ENCODE measurements at regions not wholly inside any gene's neighbourhood (a gene's known extent, or its start where the extent isn't known, plus 50 kb on each side); places are given as distances from the start of the nearest gene placed in this dataset.
"Not testable (repeated sequence)": the region's sequence is repeated elsewhere in the genome, so short reads cannot be mapped to it uniquely, and the experiment has no call there.

DNA sequence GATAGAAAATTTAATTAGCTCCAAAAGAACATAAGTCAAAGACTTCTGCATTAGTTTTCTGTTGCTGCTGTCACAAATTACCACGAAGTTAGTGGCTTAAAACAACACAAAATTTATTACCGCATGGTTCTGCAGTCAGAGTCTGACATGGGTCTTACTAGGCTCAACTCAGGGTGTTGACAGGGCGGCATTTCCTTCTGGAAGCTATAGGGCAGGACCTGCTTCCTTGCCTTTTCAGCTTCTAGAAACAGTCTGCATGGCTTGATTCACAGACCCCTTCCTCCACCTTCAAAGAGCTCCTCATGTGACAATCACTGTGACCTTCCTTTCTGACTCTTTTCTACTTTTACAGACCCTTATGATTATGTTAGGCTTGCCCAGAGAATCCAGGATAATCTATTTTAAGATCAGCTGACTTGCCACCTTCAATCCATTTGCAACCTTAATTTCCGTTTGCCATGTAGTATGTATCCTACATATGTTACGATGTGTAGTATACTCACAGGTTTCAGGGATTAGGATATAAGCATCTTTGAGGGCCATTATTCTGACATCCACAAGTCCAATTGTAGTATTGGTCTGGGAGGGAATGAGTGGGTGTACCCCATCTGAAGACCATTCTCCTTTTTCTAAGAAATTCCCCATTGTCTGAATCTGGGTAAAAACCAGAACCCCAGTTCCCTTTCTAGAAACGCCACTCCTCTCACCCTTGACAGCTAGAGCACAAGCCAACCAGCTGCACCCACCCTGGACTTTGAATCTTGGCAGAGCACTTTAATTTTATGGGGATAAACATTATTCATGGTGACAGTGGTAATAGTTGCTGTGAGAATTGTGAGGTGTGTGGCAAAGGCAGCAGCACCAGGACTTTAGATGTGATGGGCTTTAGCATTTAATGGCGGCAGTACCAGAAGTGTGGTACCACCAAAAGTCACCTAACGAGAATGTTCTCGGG is 265.5 kb downstream of the KCNJ2 start:
- DNase-seq (ENCODE audit: low spot score), result no peak

DNA sequence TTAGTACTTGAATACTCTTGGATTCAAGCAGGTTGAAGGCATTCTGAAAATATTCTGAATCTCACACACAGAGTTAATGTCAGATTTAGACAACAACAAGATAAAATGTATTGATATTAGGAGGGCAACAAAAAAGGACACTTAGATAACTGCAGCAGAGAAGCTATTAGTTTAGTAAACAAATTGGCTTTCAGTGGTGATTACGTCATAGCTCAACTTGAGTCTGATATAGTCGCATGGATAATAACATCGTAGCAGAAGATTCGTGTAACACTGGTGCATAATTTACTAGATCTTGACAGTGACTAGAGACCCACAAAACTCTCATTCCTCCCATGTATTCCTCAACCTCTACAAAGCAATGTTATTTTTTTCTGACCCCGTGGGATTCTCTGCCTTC is 268.3 kb downstream of the KCNJ2 start:
- DNase-seq (ENCODE audit: low spot score), result no peak

DNA sequence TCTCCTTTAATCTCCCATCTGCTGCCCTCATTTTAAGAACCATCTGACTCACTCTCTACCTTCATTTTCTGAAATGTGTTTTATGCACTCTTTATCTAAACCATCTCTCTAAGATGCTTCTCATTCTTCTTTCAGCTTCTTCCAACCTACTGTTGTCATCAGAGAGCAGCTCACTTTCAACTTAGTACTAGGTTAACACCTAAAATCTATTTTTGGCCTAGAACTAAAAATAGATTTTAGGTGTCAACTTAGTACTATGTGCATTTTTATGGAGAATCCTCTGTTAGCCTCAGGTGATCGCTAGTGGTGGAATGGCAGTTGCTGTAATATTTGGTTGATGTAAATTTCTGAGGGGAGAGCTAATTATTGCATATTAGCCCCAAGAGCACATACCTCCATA is 277.1 kb downstream of the KCNJ2 start:
- DNase-seq (ENCODE audit: low spot score), result no peak

DNA sequence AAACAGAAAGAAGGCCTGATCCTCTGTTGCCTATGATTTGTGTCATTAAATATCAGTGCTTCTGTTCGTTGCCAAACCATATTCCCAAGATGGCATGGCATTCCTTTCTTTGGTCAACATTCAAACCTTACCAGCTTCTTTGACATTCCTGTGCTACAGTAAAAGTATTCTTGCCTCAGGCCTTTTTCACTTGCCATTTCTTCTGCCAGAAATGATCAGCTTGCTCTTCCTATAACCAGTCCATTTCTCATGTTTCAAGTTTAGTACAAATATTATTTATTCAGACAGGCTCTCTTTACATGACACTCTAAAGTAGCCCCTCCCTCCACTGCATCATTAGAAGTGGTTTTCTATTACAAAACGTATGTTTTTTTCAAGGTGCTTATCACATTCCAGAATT is 278.3 kb downstream of the KCNJ2 start:
- DNase-seq (ENCODE audit: low spot score), result no peak

DNA sequence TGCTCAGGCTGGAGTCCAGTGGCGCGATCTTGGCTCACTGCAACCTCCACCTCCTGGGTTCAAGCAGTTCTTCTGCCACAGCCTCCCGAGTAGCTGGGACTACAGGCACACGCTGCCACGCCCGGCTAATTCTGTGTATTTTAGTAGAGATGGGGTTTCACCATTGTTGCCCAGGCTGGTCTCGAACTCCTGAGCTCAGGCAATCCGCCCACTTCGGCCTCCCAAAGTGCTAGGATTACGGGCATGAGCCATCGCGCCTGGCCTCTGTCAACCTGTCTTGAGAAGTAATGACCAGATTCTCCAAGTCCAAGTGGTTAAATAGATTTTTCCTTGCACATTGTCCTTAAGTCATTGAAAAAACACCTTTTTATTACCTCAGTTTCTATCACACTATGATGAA is 283.7 kb downstream of the KCNJ2 start:
- not testable (repeated sequence) for DNase-seq (ENCODE audit: low spot score)

DNA sequence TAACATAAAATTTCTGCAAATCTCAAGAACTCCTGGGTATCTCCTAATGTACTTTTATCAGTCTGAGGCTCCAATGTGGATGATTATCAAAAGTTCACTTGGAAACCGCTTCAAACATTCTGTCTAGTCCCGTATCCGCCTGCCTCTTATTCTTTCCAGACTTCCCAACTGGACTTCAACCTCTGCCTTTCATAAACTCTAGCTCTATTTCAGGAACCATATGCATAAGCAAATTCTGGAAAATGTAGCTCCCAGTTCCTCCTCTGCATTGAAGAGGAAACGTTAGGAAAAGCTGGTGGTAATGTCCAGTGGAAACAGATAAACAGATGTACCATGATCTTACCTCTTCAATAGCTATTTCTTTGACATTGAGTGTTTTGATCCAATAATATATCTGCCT is 285.0 kb downstream of the KCNJ2 start:
- no peak for DNase-seq (ENCODE audit: low spot score)

DNA sequence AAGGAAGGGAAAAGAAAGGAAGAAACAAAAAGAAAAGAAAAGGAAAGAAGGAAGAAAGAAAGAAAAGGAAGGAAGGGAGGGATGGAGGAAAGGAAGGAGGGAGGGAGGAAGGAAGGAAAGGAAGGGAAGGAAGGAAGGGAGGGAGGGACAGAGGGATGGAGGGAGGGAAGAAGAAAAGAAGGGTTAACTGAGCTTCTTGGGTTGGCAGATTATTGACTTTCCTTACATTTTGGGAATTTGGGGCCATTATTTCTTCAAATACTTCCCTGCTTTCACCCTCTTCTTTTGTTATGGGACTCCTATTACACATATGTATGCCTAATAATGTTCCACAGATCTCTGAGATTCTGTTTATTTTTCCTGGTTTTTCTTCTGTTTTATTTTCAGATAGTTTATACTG is 285.6 kb downstream of the KCNJ2 start:
- DNase-seq (ENCODE audit: low spot score), result no peak

DNA sequence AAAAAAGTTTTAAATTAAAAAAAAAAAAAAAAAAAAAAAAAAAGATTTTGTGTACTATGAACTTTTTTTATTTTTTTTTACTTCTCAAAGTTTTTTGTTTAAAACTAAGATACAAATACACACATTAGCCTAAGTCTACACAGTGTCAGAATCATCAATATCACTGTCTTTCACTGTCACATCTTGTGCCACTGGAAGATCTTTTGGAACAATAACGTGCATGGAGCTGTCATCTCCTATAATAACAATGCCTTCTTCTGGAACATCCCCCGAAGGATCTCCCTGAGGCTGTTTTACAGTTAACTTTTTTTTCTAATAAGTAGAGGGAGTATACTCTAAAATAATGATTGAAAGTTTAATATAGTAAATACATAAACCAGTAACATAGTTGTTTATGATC is 295.7 kb downstream of the KCNJ2 start:
- DNase-seq (ENCODE audit: low spot score), result no peak

DNA sequence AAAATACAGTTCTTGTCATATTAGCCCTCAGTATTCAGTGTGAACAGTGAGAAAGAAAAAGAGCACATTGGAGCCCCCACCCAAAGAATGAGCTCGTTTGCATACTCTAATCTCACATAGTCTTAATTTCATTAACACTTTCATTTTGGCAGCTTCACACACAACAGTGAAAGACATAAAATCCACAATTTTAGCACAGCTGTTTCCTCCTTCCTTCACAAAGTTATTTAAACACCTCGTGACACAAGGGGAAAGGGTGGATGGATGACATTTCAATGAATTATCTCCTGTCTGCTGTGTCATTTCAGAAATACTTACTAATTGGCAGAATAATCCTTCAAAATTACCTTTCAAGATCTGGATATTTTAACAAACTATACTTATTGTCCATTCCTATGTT is 299.3 kb downstream of the KCNJ2 start:
- no peak for DNase-seq (ENCODE audit: low spot score)

DNA sequence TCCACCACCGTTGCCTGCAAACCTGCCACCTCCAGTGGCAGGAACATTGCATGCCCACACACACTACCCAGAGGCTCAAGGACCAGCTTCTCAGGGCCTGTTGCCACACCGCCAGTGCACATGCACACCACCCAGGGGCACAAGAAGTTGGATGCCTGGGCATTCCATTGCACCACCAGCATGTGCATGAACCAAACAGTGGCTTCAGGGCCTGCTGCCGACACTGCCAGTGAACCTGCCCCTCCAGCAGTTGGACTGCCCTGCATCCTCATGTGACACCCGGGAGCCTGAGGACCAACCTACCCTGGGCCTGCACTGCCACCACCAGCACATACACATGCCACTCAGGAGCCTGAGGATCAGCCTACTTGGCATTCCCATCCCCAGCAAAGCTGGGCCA is 303.7 kb downstream of the KCNJ2 start:
- DNase-seq (ENCODE audit: low spot score), result no peak

DNA sequence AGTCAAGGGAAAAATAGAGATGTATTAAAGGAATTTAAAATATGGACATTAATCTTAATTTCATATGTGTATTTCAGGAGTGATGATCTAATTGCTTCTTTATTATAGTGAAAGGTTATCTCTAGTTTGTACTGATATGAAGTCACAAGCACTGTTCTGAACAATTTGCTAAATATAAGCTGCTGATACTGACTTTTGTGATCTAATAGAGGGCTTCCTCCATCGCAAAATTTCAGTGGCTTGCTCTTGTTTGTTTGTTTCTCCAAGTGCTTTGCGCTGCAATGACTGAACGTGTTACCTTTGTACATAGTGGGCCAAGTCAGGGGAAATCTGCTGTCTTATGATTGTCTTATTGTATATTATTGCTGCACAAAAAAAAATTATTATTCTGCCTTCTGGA is 307.0 kb downstream of the KCNJ2 start:
- DNase-seq (ENCODE audit: low spot score), result no peak

DNA sequence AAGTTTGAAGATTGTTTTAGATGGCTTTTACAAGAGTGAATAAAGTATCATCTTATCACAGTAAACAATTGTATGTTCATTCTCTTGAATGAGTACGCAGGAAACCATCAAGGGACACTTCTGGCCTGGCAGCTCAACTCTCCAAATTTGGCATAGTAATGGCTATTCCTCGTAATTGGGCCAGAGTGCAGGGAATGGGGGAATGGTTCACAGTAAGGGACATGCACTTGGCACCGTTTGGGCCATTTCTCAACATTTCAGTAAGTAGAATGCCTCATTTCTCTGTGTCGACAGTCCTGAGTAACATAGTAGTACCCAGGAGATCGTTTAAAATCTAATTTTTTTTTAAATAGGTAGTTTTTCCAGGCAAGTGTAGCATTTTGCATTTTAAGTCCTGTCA is 309.6 kb downstream of the KCNJ2 start:
- DNase-seq (ENCODE audit: low spot score), result no peak

DNA sequence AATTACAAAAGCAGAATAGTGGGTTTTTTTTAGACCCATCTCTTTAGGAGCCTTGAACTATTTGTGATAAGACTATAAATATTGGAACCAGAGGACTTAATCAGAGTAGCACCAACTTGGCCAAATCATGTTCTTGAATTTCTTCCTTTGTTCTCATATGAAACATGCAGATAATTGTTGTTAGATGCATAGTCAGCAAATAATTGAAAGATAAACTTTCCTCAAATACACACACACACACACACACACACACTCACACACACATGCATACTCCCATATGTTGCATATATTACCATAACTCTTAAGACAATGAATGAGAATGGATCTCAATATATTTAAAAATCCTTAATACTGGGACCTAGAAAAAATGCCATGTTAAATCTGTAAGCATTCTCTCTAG is 310.4 kb downstream of the KCNJ2 start:
- DNase-seq (ENCODE audit: low spot score), result no peak

DNA sequence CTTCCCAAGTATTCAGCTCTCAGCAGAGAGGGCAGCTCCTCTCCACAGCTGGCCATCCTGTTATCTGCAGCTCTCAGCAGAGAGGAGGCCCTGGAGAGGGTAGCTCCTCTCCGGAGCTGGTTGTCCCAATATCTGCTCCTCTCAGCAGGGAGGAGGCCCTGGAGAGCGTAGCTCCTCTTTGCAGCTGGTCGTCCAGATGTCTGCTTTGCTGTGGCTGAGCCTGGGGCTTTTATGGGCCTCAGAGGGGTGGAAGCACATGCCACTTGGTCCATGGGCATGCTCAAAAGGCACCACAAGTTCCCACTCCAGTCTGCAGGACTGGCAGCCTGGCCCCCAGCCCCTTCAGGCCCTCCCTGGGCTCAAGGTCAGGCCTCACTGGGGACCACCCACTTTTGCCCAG is 314.3 kb downstream of the KCNJ2 start:
- no peak for DNase-seq (ENCODE audit: low spot score)

DNA sequence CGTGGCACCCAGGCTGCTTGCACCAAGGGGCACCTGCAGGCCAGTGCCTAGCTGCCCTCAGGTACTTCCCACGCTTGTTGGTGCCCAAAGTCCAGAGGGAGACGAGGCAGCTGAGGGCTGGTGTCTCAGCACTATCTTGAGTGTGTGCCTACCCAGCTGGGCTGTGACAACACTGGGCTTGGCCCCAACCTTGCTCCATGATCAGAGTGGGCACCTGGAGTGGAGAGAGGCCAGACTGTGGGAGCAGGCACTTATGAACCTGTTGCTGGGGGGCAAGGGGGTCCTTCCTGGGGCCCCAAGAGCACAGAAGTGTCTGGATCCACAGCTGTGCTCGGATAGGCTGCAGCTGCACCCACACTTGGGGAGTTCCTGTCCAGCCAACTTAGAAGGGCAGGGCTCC is 314.7 kb downstream of the KCNJ2 start:
- no peak for DNase-seq (ENCODE audit: low spot score)

DNA sequence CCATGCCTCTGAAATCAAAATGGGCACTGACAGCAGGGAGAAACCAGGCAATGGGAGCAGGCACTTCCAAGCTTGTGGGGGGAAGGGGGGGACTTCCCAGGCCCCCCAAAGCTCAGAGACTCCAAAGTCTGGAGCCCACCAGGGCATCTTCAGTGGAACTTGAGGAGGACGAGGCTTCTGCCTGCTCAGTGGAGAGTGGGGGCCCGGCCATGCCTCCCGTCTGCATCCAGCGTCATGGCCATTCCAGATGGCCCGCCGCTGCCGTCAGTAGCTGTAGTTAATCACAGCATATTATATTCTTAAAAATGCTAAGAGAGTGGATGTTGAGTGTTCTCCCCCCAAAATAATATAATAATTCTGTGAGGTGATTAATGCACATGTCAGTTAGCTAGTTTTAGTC is 315.2 kb downstream of the KCNJ2 start:
- DNase-seq (ENCODE audit: low spot score), result no peak

DNA sequence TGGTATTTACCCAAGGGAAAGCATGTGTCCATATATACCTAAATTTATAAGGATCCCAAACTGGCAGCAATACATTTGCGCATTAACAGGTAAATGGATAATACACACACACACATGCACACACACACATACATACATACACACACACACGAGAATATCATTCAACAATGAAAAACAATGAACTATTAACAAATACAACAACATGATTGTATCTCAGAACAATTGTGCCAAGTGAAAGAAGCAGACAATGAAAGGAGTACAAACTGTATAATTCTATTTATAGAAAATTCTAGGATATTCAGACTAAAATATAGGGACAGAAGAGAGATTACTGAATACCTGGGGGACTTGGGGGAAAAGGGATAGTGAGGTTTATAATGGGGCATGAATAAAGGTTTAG is 323.0 kb downstream of the KCNJ2 start:
- no peak for DNase-seq (ENCODE audit: low spot score)

DNA sequence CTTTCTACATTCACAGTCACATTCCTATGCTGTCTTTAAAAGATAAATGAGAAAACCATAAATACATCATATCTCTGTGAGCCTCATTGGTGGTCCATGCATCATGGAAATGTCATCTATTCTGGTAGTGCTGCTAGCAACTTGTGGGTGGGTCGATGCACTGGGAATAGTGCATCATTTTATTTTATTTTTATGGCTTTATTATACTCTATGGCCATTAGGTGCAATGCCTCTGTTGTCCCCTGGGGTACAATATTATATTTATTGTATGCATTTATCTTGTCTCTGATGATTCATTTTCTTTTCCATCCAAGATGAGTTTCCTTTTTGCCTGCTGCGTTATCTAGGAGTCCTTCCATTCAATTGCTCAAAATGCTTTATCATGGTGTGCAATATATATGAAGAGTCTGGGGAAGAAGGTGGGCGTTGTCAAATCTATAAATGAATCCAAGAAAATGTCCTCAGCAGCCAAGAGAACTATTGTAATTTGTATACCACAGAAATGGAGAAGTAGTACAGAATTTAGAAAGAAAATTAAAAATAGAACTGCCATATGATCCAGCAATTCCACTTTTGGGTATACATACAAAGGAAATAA is 324.0 kb downstream of the KCNJ2 start:
- no peak for DNase-seq (ENCODE audit: low spot score)

DNA sequence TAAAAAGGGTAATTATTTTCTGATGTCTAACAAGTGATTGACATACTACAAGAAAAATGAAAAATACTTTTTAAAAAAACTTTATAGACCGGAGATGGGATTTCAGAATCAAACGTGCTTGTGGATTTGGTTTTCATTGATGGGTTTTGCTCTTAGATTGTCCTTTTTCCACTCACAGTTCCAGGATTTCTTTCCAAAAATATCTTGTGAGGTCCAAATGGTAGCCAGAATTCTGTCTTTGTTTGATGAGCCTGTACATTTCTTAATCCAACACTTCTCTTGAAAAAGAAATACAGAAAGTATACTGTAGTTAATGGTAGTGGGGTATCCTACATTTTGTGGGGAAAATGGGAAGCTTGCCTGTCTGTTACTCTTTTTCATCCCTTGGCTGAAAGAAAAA is 329.3 kb downstream of the KCNJ2 start:
- no peak for DNase-seq (ENCODE audit: low spot score)

DNA sequence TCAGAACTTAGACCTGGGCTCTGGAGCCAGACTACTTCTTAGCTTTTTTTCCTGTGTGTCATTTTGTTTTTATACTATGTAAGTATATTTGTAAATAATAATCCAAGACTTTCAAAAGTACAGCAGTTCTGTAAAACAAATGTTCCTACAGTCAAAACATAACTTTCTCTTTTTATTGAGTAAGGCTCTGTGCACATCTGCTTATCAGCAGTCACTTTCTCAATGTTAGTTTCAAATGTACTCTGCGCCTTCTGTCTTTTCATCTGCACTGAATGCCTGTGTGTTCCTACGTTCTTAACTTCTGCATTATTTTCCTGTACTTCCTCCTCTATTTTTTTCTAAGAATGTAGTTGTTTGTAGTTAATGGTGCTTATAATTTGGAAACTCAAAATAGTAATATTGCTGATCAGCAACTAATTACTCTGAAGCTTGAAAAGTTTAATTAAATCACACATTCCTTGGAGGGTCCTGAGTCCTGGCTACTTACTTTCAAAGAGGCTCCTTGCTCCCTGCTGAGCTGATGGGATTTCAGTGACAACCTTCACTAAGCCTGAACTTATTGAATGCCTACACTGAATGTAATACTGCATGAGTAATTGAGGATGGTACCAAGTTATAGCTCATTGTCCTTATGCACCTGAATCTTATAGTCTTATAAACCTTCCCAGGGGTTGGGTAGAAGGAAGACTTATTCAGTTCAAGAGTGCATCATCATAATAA is 329.9 kb downstream of the KCNJ2 start:
- no peak for DNase-seq (ENCODE audit: low spot score)

DNA sequence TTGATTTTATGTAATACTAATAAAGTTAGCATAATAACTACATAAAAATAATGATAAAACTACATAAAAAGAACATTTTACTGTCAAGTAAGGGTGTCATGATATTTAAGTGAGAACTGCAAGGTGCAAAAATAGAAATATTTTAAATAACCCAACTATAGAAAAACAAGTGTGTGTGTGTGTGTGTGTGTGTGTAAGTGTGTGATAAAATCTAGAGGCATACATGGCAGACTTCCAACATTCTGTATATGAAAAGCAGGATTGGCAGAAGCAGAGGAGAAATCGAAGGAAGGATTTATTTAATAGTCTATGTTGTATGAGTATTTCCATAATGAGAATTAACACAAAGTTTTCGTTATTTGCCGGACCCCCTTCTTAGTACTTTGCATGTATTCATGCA is 334.1 kb downstream of the KCNJ2 start:
- no peak for DNase-seq (ENCODE audit: low spot score)

DNA sequence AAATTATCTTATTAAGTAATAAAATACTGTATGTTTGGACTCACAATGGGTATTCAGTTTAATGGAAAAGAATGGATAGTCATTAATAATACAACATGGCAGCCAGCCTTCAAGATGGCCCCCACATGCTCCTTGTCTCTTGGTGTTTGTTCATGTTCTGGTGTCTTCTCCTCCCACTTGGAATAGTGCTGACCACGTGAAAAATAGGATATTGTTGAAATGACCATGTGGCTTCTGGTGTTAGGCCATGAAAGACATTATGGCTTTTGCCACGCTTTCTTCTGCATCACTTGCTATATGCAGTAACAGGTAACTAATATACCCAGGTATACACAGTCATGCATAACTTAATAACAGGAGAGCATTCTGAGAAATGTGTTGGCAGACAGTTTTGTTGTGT is 341.0 kb downstream of the KCNJ2 start:
- DNase-seq (ENCODE audit: low spot score), result no peak

DNA sequence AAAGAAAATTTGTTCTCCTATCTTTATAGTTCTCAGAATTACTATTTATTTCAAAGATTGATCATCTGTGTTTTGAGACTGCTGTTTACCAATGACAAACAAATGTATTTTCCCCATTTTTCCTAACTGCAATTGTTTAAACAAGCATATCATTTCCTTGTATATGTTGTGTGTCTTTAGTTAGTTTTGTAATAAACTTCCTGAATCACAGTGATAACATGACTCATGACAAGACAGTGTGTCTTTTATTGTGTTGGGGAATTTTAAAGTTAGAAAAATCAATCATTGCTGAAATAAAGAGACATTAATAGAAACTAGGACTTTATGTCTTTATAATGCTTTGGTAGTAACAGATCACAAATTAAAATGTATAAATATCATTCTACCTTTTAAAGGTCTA is 348.5 kb downstream of the KCNJ2 start:
- no peak for DNase-seq (ENCODE audit: low spot score)

Measured in A172 (cell line).